ENCODE measurements at regions not wholly inside any gene's neighbourhood (a gene's known extent, or its start where the extent isn't known, plus 50 kb on each side); places are given as distances from the start of the nearest gene placed in this dataset.

DNA sequence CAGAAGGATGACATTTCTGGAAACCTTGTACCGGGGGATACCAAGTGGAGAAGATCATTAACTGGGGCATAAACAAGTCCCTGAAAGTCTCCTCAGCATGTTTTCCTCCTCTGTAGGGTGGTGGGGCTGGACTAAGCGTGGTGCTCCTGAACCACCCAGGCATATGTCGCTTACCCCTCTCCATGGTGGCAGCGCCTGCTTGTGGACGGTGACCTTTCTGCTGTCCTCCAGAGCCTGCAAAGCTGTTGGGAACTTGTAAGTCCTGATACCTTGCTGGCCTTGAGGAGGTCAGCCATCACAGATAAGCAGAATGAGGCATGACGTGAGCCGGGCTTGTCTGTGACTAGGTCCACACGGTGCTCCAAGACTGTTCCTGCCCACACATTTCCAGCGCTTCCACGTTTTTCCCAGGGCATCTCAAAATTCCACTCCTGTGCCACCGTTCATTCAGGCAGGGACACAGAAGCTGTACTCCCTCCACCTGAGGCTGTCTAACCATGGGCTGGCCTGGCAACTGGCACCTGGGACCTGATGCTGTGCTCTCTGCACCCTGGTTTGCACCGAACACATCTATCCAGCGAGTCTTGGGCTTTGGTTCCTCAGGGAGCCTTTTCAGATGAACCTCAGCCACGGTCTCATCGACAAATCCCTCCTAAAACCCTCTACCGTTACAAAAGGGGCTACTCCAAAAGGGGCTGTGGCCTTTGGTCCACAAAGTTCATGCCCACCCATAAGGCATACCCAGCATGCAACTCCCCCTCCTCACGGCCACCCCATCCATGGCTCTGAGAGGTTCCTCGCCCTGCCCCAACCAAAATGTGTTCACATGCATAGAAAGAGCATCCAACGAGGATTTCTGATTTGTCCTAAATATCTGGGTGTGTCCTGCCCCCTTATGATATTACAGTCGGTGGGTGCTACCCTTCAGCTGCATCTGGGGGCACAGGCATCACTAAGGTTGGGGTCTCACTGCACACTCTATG lies 199.6 kb upstream of the DIO3 start (continued):
- TF ChIP-seq, protein P1, sequence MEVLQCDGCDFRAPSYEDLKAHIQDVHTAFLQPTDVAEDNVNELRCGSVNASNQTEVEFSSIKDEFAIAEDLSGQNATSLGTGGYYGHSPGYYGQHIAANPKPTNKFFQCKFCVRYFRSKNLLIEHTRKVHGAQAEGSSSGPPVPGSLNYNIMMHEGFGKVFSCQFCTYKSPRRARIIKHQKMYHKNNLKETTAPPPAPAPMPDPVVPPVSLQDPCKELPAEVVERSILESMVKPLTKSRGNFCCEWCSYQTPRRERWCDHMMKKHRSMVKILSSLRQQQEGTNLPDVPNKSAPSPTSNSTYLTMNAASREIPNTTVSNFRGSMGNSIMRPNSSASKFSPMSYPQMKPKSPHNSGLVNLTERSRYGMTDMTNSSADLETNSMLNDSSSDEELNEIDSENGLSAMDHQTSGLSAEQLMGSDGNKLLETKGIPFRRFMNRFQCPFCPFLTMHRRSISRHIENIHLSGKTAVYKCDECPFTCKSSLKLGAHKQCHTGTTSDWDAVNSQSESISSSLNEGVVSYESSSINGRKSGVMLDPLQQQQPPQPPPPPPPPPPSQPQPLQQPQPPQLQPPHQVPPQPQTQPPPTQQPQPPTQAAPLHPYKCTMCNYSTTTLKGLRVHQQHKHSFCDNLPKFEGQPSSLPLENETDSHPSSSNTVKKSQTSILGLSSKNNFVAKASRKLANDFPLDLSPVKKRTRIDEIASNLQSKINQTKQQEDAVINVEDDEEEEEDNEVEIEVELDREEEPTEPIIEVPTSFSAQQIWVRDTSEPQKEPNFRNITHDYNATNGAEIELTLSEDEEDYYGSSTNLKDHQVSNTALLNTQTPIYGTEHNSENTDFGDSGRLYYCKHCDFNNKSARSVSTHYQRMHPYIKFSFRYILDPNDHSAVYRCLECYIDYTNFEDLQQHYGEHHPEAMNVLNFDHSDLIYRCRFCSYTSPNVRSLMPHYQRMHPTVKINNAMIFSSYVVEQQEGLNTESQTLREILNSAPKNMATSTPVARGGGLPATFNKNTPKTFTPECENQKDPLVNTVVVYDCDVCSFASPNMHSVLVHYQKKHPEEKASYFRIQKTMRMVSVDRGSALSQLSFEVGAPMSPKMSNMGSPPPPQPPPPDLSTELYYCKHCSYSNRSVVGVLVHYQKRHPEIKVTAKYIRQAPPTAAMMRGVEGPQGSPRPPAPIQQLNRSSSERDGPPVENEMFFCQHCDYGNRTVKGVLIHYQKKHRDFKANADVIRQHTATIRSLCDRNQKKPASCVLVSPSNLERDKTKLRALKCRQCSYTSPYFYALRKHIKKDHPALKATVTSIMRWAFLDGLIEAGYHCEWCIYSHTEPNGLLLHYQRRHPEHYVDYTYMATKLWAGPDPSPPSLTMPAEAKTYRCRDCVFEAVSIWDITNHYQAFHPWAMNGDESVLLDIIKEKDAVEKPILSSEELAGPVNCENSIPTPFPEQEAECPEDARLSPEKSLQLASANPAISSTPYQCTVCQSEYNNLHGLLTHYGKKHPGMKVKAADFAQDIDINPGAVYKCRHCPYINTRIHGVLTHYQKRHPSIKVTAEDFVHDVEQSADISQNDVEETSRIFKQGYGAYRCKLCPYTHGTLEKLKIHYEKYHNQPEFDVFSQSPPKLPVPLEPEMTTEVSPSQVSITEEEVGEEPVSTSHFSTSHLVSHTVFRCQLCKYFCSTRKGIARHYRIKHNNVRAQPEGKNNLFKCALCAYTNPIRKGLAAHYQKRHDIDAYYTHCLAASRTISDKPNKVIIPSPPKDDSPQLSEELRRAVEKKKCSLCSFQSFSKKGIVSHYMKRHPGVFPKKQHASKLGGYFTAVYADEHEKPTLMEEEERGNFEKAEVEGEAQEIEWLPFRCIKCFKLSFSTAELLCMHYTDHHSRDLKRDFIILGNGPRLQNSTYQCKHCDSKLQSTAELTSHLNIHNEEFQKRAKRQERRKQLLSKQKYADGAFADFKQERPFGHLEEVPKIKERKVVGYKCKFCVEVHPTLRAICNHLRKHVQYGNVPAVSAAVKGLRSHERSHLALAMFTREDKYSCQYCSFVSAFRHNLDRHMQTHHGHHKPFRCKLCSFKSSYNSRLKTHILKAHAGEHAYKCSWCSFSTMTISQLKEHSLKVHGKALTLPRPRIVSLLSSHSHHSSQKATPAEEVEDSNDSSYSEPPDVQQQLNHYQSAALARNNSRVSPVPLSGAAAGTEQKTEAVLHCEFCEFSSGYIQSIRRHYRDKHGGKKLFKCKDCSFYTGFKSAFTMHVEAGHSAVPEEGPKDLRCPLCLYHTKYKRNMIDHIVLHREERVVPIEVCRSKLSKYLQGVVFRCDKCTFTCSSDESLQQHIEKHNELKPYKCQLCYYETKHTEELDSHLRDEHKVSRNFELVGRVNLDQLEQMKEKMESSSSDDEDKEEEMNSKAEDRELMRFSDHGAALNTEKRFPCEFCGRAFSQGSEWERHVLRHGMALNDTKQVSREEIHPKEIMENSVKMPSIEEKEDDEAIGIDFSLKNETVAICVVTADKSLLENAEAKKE (CRISPR knock-in tag; IDR thresholded peaks at IDR 0.05): no peak
- TF ChIP-seq NANOG (IDR thresholded peaks at IDR 0.05; ENCODE audit: borderline replicate concordance): no peak
- TF ChIP-seq, protein P2, sequence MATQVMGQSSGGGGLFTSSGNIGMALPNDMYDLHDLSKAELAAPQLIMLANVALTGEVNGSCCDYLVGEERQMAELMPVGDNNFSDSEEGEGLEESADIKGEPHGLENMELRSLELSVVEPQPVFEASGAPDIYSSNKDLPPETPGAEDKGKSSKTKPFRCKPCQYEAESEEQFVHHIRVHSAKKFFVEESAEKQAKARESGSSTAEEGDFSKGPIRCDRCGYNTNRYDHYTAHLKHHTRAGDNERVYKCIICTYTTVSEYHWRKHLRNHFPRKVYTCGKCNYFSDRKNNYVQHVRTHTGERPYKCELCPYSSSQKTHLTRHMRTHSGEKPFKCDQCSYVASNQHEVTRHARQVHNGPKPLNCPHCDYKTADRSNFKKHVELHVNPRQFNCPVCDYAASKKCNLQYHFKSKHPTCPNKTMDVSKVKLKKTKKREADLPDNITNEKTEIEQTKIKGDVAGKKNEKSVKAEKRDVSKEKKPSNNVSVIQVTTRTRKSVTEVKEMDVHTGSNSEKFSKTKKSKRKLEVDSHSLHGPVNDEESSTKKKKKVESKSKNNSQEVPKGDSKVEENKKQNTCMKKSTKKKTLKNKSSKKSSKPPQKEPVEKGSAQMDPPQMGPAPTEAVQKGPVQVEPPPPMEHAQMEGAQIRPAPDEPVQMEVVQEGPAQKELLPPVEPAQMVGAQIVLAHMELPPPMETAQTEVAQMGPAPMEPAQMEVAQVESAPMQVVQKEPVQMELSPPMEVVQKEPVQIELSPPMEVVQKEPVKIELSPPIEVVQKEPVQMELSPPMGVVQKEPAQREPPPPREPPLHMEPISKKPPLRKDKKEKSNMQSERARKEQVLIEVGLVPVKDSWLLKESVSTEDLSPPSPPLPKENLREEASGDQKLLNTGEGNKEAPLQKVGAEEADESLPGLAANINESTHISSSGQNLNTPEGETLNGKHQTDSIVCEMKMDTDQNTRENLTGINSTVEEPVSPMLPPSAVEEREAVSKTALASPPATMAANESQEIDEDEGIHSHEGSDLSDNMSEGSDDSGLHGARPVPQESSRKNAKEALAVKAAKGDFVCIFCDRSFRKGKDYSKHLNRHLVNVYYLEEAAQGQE (IDR thresholded peaks at IDR 0.05; ENCODE audit: unreplicated experiment): no peak
- no peak for TF ChIP-seq ZNF331 (CRISPR knock-in tag; IDR thresholded peaks at IDR 0.05; ENCODE audit: low read depth)
- TF ChIP-seq, protein P3, sequence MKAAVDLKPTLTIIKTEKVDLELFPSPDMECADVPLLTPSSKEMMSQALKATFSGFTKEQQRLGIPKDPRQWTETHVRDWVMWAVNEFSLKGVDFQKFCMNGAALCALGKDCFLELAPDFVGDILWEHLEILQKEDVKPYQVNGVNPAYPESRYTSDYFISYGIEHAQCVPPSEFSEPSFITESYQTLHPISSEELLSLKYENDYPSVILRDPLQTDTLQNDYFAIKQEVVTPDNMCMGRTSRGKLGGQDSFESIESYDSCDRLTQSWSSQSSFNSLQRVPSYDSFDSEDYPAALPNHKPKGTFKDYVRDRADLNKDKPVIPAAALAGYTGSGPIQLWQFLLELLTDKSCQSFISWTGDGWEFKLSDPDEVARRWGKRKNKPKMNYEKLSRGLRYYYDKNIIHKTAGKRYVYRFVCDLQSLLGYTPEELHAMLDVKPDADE (IDR thresholded peaks at IDR 0.05): no peak
